ENCODE measurements at regions not wholly inside any gene's neighbourhood (a gene's known extent, or its start where the extent isn't known, plus 50 kb on each side); places are given as distances from the start of the nearest gene placed in this dataset.

DNA sequence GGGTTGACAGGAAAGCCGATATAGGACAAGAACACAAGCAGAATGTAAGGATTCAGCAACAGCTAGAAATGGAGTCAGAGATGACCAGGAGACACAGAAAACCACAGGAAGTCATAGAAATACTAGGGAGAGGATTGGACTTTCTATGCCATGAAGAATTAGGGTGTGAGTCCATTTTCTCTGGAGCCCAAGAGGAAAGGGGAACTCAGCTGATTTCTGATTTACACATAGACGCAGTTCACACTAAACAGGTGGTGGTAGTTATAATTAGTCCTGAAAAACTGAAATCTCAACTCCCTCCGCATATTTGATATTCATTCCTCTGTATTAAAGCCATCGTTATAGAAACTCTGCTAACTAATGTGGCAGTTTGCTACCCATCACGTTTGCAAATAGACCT, 292.7 kb upstream of the STT3B start:
- Histone ChIP-seq H3K4me1 (ENCODE audit: insufficient read depth, low read length) (no peaks in the 10 kb centered on the region), H4K20me1 (ENCODE audit: insufficient read depth, low read length) (no peaks in the 10 kb centered on the region), H3K27ac (ENCODE audit: low read depth, low read length) (no peak overlapping the region), H3K9ac (ENCODE audit: low read length) (no peak overlapping the region), H3K27me3 (ENCODE audit: insufficient read depth, low read length) (no peaks in the 10 kb centered on the region), H3K4me2 (ENCODE audit: low read length) (no peak overlapping the region), H2AFZ (ENCODE audit: low read depth, low read length) (no peak overlapping the region), H3K4me3 (ENCODE audit: insufficient read depth, low read depth, low read length) (no peak overlapping the region), H3K9me3 (ENCODE audit: insufficient read depth, low read depth, low read length) (no peaks in the 10 kb centered on the region), H3K79me2 (ENCODE audit: insufficient read depth, low read length) (no peaks in the 10 kb centered on the region), H3K36me3 (ENCODE audit: insufficient read depth, low read length) (no peaks in the 10 kb centered on the region)
- FAIRE-seq (no peak), DNase-seq (ENCODE audit: low read depth) (no peak)
- Mint-ChIP-seq H3K27ac (ENCODE audit: unreplicated experiment) (no peak overlapping the region), H3K4me1 (ENCODE audit: low read depth, unreplicated experiment) (peaks cover 9% of the 10 kb centered on the region), H3K27me3 (ENCODE audit: low read depth, unreplicated experiment) (peaks cover 10% of the 10 kb centered on the region), H3K36me3 (ENCODE audit: low read depth, unreplicated experiment) (no peaks in the 10 kb centered on the region), H3K9me3 (ENCODE audit: unreplicated experiment) (no peaks in the 10 kb centered on the region), H3K4me3 (ENCODE audit: unreplicated experiment) (no peak overlapping the region)
- TF ChIP-seq CTCF (IDR thresholded peaks at IDR 0.05; ENCODE audit: insufficient read depth, low read depth, low read length) (no peak), EZH2 (IDR thresholded peaks at IDR 0.05; ENCODE audit: insufficient read depth, low read length) (no peak)

DNA sequence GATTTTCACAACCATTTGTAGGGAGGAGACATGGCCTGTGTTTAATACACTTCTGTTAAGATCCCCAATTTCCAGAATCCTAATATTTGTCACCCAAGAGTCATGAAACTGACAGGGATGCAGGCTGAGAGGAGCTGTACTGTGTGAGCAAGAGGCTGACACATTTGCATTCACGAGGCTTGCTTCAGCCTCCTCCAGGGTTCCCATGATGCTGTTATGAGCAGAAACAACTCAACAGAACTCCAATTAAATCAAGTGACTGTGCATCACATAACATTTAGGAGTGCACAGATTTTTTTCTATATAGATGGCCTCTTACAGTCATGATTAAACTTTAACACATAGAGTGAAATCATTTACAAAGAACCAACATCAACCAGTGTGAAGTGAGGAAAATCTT, 292.3 kb upstream of the STT3B start:
- Mint-ChIP-seq H3K36me3 (ENCODE audit: low read depth, unreplicated experiment) (no peaks in the 10 kb centered on the region), H3K27ac (ENCODE audit: unreplicated experiment) (no peak overlapping the region), H3K4me3 (ENCODE audit: unreplicated experiment) (no peak overlapping the region), H3K4me1 (ENCODE audit: low read depth, unreplicated experiment) (peaks cover 9% of the 10 kb centered on the region), H3K9me3 (ENCODE audit: unreplicated experiment) (no peaks in the 10 kb centered on the region), H3K27me3 (ENCODE audit: low read depth, unreplicated experiment) (peaks cover 10% of the 10 kb centered on the region)
- TF ChIP-seq CTCF (IDR thresholded peaks at IDR 0.05; ENCODE audit: insufficient read depth, low read depth, low read length) (no peak), EZH2 (IDR thresholded peaks at IDR 0.05; ENCODE audit: insufficient read depth, low read length) (no peak)
- no peak overlapping the region for H3K4me3 ChIP-seq (ENCODE audit: insufficient read depth, low read depth, low read length)
- H4K20me1 ChIP-seq (ENCODE audit: insufficient read depth, low read length) = no peaks in the 10 kb centered on the region
- no peaks in the 10 kb centered on the region for H3K36me3 ChIP-seq (ENCODE audit: insufficient read depth, low read length)
- DNase-seq (ENCODE audit: low read depth) (no peak), FAIRE-seq (no peak)
- H3K4me1 ChIP-seq (ENCODE audit: insufficient read depth, low read length) = no peaks in the 10 kb centered on the region
- no peaks in the 10 kb centered on the region for H3K27me3 ChIP-seq (ENCODE audit: insufficient read depth, low read length)
- H3K27ac ChIP-seq (ENCODE audit: low read depth, low read length) = no peak overlapping the region
- no peaks in the 10 kb centered on the region for H3K9me3 ChIP-seq (ENCODE audit: insufficient read depth, low read depth, low read length)
- no peak overlapping the region for H3K4me2 ChIP-seq (ENCODE audit: low read length)
- no peak overlapping the region for H3K9ac ChIP-seq (ENCODE audit: low read length)
- no peaks in the 10 kb centered on the region for H3K79me2 ChIP-seq (ENCODE audit: insufficient read depth, low read length)
- no peak overlapping the region for H2AFZ ChIP-seq (ENCODE audit: low read depth, low read length)

DNA sequence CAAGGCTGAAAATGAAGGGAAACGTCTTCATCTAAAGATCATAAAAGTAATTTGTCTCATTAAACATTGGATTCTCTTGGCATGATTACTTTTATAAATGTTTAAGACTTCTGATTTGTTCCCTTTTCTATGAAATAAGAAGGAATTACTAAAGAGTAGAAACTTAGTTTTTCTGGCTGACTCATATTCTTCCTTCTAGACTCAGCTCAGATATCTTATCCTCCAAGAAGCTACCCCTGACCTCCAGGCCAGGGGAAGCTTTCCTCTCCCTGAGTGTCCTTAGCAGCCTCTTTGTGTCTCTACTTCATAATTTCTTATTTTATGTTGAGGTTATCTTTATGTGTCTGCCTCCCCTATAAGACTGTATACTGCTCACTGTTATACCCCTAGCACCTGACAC, 291.9 kb upstream of the STT3B start:
- no peak for FAIRE-seq
- no peaks in the 10 kb centered on the region for H4K20me1 ChIP-seq (ENCODE audit: insufficient read depth, low read length)
- no peak overlapping the region for H3K4me3 Mint-ChIP-seq (ENCODE audit: unreplicated experiment)
- peaks cover 9% of the 10 kb centered on the region for H3K4me1 Mint-ChIP-seq (ENCODE audit: low read depth, unreplicated experiment)
- H2AFZ ChIP-seq (ENCODE audit: low read depth, low read length) = no peak overlapping the region
- no peaks in the 10 kb centered on the region for H3K36me3 ChIP-seq (ENCODE audit: insufficient read depth, low read length)
- H3K27ac ChIP-seq (ENCODE audit: low read depth, low read length) = no peak overlapping the region
- H3K36me3 Mint-ChIP-seq (ENCODE audit: low read depth, unreplicated experiment) = no peaks in the 10 kb centered on the region
- no peaks in the 10 kb centered on the region for H3K9me3 Mint-ChIP-seq (ENCODE audit: unreplicated experiment)
- H3K27me3 ChIP-seq (ENCODE audit: insufficient read depth, low read length) = no peaks in the 10 kb centered on the region
- H3K27me3 Mint-ChIP-seq (ENCODE audit: low read depth, unreplicated experiment) = peaks cover 6% of the 10 kb centered on the region
- H3K9me3 ChIP-seq (ENCODE audit: insufficient read depth, low read depth, low read length) = no peaks in the 10 kb centered on the region
- TF ChIP-seq EZH2 (IDR thresholded peaks at IDR 0.05; ENCODE audit: insufficient read depth, low read length) (no peak), CTCF (IDR thresholded peaks at IDR 0.05; ENCODE audit: insufficient read depth, low read depth, low read length) (no peak)
- H3K4me2 ChIP-seq (ENCODE audit: low read length) = no peak overlapping the region
- H3K79me2 ChIP-seq (ENCODE audit: insufficient read depth, low read length) = no peaks in the 10 kb centered on the region
- H3K9ac ChIP-seq (ENCODE audit: low read length) = no peak overlapping the region
- no peak for DNase-seq (ENCODE audit: low read depth)
- H3K27ac Mint-ChIP-seq (ENCODE audit: unreplicated experiment) = no peak overlapping the region
- H3K4me1 ChIP-seq (ENCODE audit: insufficient read depth, low read length) = no peaks in the 10 kb centered on the region
- no peak overlapping the region for H3K4me3 ChIP-seq (ENCODE audit: insufficient read depth, low read depth, low read length)
